HUES6 (cell line): ENCODE measurements at regions not wholly inside any gene's neighbourhood (a gene's known extent, or its start where the extent isn't known, plus 50 kb on each side); places are given as distances from the start of the nearest gene placed in this dataset.
"Not testable (repeated sequence)": the region's sequence is repeated elsewhere in the genome, so short reads cannot be mapped to it uniquely, and the experiment has no call there.

Experiments used
- H3K27ac ChIP-seq: 2 replicates; pipeline ENCODE4 v1.7.0; 2013; ENCODE audit warnings: low read depth, mild to moderate bottlenecking, low read length, inconsistent platforms
- H3K27me3 ChIP-seq: 2 replicates; pipeline ENCODE4 v1.6.1; 2013; ENCODE audit warnings: low read length; ENCODE audit not compliant: control insufficient read depth, insufficient read depth
- H3K36me3 ChIP-seq: 2 replicates; pipeline ENCODE4 v1.6.1; 2013; ENCODE audit warnings: low read length; ENCODE audit not compliant: control insufficient read depth, insufficient read depth
- H3K4me1 ChIP-seq: 2 replicates; pipeline ENCODE4 v1.6.1; 2013; ENCODE audit warnings: low read length; ENCODE audit not compliant: control insufficient read depth, insufficient read depth
- H3K4me3 ChIP-seq: 2 replicates; pipeline ENCODE4 v1.5.1; 2013; ENCODE audit warnings: low read depth, low read length
- H3K9ac ChIP-seq: one replicate; pipeline ENCODE4 v1.6.1; 2013; ENCODE audit warnings: mild to moderate bottlenecking, low read length
- H3K9me3 ChIP-seq: 2 replicates; pipeline ENCODE4 v1.6.1; 2013; ENCODE audit warnings: low read depth, low read length; ENCODE audit not compliant: control insufficient read depth, insufficient read depth

GRCh38 chr14:43145361-43145760, 1361.7 kb downstream of the FSCB start:
- Histone ChIP-seq H3K27ac (no peak overlapping the region), H3K27me3 (no peaks in the 10 kb centered on the region), H3K36me3 (no peaks in the 10 kb centered on the region), H3K9me3 (no peaks in the 10 kb centered on the region), H3K4me3 (no peak overlapping the region), H3K4me1 (no peaks in the 10 kb centered on the region), H3K9ac (no peak overlapping the region)

- Histone ChIP-seq H3K4me1 (no peaks in the 10 kb centered on the region), H3K27me3 (no peaks in the 10 kb centered on the region), H3K9me3 (no peaks in the 10 kb centered on the region), H3K9ac (no peak overlapping the region), H3K27ac (no peak overlapping the region), H3K36me3 (no peaks in the 10 kb centered on the region), H3K4me3 (no peak overlapping the region)
These were observed 1364.0 kb downstream of the FSCB start for GRCh38 chr14:43143106-43143505.

GRCh38 chr14:43141636-43142191, 1365.4 kb downstream of the FSCB start:
- H3K4me1 ChIP-seq, result no peaks in the 10 kb centered on the region
- H3K9me3 ChIP-seq, result 0 out of 2 replicates have a peak, but pooled peaks cover 8% of the 10 kb centered on the region
- H3K27me3 ChIP-seq, result no peaks in the 10 kb centered on the region
- no peak overlapping the region for H3K9ac ChIP-seq
- no peaks in the 10 kb centered on the region for H3K36me3 ChIP-seq
- H3K4me3 ChIP-seq, result no peak overlapping the region
- H3K27ac ChIP-seq, result no peak overlapping the region

GRCh38 chr14:43140453-43140852, 1366.6 kb downstream of the FSCB start:
- Histone ChIP-seq H3K9me3 (peaks cover 20% of the 10 kb centered on the region), H3K4me3 (no peak overlapping the region), H3K4me1 (no peaks in the 10 kb centered on the region), H3K36me3 (no peaks in the 10 kb centered on the region), H3K9ac (no peak overlapping the region), H3K27ac (no peak overlapping the region), H3K27me3 (no peaks in the 10 kb centered on the region)

- no peaks in the 10 kb centered on the region for H3K27me3 ChIP-seq
- no peaks in the 10 kb centered on the region for H3K36me3 ChIP-seq
- H3K9ac ChIP-seq, result no peak overlapping the region
- H3K4me3 ChIP-seq, result no peak overlapping the region
- H3K9me3 ChIP-seq, result peaks cover 24% of the 10 kb centered on the region
- no peak overlapping the region for H3K27ac ChIP-seq
- no peaks in the 10 kb centered on the region for H3K4me1 ChIP-seq
These were observed 1371.1 kb downstream of the FSCB start for GRCh38 chr14:43135877-43136411.

- Histone ChIP-seq H3K4me3 (no peak overlapping the region), H3K9ac (no peak overlapping the region), H3K36me3 (no peaks in the 10 kb centered on the region), H3K4me1 (no peaks in the 10 kb centered on the region), H3K27ac (no peak overlapping the region), H3K27me3 (no peaks in the 10 kb centered on the region), H3K9me3 (peaks cover 21% of the 10 kb centered on the region)
These were observed 1374.6 kb downstream of the FSCB start for GRCh38 chr14:43132441-43132840.

GRCh38 chr14:43128429-43128828, 1378.7 kb downstream of the FSCB start:
- not testable (repeated sequence) for H3K27me3 ChIP-seq, H3K9me3 ChIP-seq, H3K36me3 ChIP-seq, H3K4me3 ChIP-seq, H3K9ac ChIP-seq, H3K4me1 ChIP-seq, H3K27ac ChIP-seq

- not testable (repeated sequence) for H3K27me3 ChIP-seq, H3K9me3 ChIP-seq
These were observed 1379.2 kb downstream of the FSCB start for GRCh38 chr14:43127874-43128273.

GRCh38 chr14:43123544-43123943, 1383.5 kb downstream of the FSCB start:
- Histone ChIP-seq H3K9me3 (peaks cover 29% of the 10 kb centered on the region), H3K9ac (no peak overlapping the region), H3K4me3 (no peak overlapping the region), H3K27ac (no peak overlapping the region), H3K27me3 (no peaks in the 10 kb centered on the region), H3K36me3 (no peaks in the 10 kb centered on the region), H3K4me1 (no peaks in the 10 kb centered on the region)

More at GRCh38 chr14:43127874-43128273, 1379.2 kb downstream of the FSCB start:
- H3K4me1 ChIP-seq, H3K4me3 ChIP-seq, H3K27ac ChIP-seq, H3K9ac ChIP-seq, H3K36me3 ChIP-seq: not testable (repeated sequence)

- Histone ChIP-seq H3K9ac (no peak overlapping the region), H3K4me1 (no peaks in the 10 kb centered on the region), H3K27ac (no peak overlapping the region), H3K9me3 (peaks cover 31% of the 10 kb centered on the region), H3K36me3 (no peaks in the 10 kb centered on the region), H3K4me3 (no peak overlapping the region), H3K27me3 (no peaks in the 10 kb centered on the region)
These were observed 1387.4 kb downstream of the FSCB start for GRCh38 chr14:43119672-43120071.

GRCh38 chr14:43116341-43116740, 1390.7 kb downstream of the FSCB start:
- Histone ChIP-seq H3K27me3 (no peaks in the 10 kb centered on the region), H3K9ac (no peak overlapping the region), H3K27ac (no peak overlapping the region), H3K4me1 (no peaks in the 10 kb centered on the region), H3K36me3 (no peaks in the 10 kb centered on the region), H3K9me3 (peaks cover 31% of the 10 kb centered on the region), H3K4me3 (no peak overlapping the region)
